EL (cell line): ENCODE measurements at regions not wholly inside any gene's neighbourhood (a gene's known extent, or its start where the extent isn't known, plus 50 kb on each side); places are given as distances from the start of the nearest gene placed in this dataset.
A peak's percentile ranks its signal among the peaks of the same experiment; 100 is the strongest.

Experiments used
- DNase-seq: peaks from one replicate; pipeline ENCODE4 v3.0.0-alpha.2; 2016

DNA sequence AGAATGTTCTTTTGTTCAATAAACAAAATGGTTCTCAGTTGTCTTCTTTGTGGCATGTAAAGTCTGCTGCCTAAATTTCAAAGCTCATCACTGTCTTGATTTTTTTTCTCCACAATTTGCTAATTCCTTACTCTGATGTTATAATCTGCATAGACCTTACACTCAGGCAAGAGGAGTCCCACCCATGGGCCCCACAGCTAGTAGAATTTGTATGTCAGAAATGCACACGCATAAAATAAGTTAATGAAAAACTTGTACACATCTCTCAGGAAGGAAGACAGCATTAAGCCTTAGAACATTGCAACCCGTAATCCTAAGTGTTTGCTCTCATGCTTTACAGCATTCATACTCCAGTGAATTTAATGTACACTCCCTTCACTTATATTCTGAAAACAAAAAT lies 280.8 kb downstream of the ATXN7L3B start:
- DNase-seq: no peak

DNA sequence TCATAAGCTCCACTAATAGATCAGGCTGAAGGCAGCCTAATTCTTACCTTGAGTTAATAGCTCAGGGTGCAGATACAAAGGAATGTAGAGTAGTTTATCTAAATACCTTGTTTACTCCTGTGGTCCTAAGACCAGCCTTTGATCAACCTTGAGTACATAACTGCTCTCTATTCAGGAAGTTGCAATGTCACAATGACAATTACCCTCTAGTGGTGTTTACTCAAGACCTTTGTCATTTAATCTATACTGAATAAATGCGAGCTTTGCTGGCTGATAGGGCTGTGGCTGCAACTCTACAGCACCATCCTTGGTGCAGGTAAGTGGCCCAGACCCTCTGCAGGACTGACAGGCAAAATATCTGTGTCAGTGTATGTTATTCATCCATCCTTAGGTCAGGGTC lies 282.7 kb downstream of the ATXN7L3B start:
- DNase-seq: no peak

DNA sequence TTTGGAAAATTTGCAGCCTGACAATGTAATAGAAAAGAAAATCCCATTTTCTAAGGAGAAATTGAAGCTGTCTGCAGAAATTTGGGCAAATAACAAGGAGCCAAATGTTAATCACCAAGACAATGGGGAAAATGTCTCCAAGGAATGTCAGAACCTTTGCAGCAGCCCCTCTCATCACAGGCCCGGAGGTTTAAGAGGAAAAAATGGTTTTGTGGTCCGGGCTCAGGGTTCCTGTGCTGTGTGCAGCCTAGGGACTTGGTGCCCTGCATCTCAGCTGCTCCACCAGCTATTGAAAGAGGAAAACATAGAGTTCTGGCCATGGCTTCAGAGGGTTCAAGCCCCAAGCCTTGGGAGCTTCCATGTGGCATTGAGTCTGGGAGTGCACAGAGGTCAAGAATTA lies 298.9 kb downstream of the ATXN7L3B start:
- DNase-seq: no peak

DNA sequence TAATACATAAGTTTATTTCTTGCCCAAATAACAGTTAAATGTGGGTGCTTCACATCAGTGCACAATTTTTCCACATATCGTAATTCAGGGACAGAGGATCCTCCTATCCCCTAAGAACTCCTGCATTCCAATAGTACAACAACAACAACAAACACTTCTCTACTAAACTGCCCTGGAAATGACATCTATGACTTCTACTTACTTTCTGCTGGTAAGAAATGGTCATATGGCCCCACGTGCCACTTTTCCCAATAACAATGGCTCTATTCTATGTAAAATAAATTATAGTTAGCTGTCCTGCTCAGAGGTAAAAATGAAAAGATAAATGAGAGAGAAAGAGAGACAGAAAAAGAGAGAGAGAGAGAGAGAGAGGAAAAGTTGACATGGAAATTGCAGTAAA lies 308.5 kb downstream of the ATXN7L3B start:
- no peak for DNase-seq

DNA sequence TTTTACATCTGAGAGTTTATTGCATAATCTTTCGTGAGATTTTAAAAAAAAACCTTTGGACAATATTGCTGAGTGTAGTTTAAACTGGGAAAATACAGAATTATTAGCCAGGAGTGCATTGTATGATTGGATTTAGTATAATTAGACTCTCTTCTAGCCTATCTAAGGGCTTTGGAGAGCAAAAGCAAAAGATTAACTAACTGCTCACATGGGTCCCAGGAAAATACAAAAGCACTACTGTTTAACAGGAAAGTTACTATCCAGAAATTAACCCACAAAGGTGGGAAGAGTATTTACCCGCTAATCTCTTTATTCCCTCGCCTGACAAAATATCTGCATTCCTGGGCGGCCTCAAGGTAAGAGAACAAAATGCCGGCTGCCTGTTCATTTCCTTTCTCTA lies 309.5 kb downstream of the ATXN7L3B start:
- no peak for DNase-seq

DNA sequence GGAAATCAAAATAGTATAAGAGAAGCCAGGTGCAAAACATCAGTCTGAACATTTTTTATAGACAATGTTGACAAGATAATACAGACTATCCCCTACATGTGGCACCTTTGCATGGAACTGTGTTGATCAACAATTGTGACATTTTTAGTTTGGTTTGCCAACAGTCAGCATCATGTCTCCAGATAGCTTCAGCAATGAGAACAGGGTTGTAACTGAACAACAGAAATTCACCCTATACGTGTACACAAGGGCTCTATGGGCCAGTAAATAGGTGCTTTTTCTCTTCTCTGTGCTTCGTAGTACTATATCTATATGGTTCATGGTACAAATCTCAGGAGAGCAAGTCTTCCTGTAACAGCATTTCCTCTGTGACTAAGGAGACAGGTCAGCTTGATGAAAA lies 310.4 kb downstream of the ATXN7L3B start:
- DNase-seq: no peak

DNA sequence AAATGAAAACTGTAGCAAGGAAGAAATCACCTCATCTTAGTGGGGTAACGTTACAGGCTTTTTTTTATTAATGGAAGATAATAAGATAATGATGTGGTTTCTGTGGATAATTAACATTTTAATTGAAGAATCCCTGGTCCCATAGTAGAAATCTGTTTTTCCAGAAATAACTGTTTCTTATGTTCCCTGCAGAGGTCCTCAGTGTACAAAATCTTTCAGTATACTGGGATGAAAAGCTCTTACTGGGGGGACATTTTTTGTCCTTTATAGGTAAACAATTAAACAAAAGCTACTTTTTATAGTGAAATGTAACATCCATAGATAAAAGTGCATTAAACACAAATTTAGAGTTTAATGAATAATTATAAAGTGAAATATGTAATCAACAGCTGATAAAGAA lies 312.2 kb downstream of the ATXN7L3B start:
- DNase-seq: no peak

DNA sequence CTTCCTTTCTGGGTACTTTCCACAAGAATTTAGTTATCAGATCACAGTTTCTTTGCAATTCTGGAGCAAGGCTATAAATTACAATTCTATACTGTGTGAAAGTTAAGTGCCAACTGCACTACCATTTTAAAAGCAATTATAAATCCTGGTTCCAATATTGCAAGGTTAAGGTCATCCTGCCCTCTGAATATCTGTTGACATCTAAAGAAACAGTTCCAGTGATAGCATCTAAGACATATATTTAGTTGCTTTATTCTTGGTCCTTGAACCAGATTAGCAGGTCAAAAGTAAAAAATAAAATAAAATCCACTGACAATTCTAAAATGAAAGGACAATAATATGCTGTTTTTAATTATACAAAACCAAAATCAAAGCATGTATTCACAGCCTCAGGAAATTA lies 334.2 kb downstream of the ATXN7L3B start:
- DNase-seq: no peak

DNA sequence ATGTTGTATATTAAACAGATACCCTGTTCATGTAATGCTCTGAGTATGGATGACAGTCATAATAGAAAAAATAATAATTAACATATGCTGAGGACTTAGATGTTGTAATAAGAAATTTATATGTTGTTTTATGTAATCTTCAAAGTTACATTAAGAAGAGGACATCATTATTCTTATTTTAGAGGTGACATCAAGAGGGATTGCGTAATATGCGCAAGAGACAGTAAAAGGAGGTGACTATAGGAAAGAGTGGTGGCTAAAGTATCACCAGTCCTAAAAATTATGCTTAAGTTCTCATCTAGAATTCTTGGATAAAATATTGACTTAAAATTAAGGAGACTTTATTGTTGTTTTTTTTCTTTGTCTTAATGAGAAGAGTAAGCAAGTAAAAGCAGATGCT lies 323.9 kb downstream of the KCNC2 start:
- no peak for DNase-seq

DNA sequence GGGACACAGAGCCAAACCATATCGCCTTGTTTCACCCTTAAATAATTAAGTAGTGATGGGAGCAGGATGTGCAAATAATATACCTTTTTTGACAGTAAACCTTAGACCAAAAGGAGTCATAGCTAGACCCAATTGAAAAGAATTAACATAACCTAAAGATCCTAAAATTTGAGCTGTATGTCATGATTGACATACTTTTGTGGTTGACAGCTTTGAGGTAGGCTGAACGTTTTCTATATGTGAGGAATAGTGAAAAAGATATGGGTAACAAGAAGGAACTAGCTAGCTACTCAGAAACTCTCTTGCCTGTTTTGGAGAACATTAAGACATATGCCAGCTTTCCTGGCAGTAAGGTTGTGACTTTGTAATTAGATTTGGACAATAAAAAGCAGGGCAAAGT lies 320.6 kb downstream of the KCNC2 start:
- no peak for DNase-seq

DNA sequence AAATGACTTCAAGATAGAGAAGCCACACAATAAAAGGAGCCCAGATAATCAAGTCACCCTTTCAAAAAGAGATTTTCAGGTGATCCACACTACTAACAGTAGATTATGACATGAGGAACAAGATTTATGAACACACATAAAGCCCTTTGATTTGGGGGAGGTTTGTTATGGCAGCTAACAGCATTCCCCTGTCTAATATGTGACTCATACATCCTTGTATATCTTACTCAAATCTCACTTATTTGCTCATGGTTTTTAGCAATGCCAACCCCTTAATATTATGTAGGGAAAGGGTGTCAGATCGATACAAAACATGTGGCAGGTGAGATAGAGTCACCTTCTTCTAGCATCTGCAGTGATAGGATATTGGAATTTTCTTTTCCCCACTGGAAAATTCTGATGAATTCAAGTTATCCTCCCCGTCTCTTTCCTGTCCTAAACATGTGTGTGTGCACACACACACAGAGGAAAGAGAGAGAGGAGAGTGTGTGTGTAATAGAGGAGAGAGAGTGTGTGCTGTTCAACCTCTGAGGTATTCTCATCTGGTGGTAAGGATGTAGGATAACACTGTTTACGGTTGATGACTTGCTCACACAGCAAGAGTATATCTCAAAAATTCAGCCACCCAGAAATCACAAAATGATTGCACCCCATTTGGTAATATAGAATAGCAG lies 319.9 kb downstream of the KCNC2 start:
- DNase-seq: peak; percentile 60

DNA sequence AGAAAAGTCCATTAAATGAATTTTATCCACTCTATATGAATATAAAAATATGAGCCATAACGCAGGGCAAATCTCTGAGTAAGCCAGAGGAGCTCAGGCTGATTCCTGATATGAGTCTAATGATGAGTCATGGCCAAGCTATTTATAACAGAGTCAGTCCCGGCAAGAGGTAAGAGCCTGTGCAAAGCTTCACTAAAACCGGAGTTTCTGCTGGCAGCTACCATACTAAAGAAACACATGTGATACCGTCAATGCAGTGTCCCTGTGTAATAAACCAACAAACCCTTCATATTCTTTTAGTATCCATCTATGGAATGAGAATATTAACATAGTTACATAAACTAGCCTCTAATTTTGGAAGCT lies 319.4 kb downstream of the KCNC2 start:
- DNase-seq: peak; percentile 90

DNA sequence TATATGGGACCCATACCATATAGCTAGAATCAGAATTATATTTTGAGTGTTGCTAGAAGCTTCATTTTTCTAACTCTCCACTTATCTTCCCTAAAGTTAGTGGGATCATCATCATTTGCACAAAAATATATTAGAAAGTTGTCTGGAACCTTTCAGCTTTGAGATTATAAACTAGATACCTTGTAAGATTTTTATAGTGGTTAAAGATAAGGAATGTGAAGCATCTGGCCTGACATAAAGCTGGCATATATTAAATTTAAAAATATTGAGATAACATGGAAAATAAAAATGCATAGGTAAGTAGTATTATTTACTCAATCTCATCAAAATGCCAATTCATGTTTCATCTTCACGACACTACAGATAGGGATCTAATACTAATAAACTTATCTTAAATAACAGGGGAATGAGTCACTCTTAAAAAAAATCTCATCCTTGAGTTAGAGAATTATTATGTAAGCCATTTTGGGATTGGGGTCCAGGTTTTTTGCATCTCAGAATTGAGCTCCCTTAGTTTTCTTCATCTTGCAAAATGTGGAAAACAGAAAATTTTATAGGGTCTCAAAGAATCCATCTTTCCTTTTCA lies 318.5 kb downstream of the KCNC2 start:
- DNase-seq: peak; percentile 22

DNA sequence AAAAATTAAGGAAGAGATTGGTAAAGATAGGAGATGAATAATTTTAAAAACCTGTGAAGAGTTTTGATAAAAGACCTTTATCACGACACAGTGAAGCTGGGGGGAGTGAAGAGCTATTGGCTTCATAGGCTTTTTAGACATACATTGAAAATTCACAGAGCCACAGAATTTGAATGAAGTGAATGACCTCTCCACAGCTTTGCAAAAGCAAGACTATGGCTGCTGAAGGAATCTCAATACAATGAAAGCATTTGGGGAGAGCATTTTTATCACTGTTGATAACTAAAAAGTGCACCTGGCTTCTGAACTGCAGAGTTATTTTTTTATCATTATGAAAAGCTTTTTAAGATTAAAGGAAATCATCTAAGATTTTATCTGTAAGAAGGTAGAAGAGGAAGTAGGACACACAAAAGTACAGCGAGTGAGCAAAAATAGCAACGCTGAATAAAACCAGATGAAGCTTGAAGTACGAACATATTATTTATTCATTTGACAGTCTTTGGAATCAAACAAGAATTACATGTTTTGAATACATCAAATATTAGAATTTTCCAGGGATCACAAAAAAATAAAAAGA lies 317.5 kb downstream of the KCNC2 start:
- no peak for DNase-seq

DNA sequence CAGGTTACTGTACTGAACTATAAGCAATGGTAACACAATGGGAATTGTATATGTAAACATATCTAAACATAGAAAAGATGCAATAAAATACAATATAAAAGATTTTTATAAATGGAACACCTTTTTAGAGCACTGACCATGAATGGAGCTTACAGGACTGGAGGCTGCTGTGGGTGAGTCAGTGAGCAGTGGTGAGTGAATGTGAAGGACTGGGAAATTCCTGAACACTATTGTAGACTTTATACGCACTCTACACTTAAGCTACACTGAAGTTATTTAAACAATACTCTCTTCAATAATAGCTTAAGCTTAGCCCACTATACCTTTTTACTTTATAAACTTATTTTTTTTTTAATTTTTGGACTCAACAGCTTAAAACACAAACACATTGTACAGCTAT lies 313.5 kb downstream of the KCNC2 start:
- DNase-seq: peak; percentile 11

DNA sequence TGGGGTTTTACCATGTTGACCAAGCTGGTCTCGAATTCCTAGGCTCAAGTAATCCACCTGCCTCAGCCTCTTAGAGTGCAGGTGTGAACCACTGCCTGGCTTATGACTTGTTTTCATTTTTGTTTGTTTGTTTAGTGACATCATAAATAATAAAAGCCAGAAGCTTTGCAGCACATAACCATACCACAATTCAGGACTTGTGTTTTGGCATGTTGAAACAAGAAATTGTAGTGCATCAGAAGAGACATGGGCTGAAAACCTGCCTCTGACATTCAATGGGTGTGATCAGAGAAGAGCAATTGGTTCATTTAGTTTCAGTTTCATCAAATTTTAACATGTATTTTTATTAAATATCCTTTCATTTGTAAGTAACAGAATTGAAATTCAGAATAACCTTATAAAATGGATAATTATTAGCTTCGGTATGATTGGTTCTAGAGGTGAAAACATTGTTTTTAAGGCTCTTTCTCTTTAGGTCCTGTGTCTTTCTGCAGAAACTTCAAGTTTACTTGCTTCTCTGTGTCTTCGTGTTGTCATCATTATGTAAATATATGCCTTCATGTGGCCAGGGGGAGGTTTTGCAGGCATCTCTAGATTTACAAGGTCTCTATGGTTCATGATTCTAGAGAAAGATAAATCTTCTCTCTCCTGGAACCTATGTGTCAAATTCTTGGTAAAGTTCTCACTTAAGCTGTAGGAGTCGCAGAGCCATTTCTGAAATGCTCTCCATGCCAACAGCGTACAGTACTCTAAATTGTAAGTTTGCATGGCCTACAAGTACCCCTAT lies 312.0 kb downstream of the KCNC2 start:
- DNase-seq: no peak

DNA sequence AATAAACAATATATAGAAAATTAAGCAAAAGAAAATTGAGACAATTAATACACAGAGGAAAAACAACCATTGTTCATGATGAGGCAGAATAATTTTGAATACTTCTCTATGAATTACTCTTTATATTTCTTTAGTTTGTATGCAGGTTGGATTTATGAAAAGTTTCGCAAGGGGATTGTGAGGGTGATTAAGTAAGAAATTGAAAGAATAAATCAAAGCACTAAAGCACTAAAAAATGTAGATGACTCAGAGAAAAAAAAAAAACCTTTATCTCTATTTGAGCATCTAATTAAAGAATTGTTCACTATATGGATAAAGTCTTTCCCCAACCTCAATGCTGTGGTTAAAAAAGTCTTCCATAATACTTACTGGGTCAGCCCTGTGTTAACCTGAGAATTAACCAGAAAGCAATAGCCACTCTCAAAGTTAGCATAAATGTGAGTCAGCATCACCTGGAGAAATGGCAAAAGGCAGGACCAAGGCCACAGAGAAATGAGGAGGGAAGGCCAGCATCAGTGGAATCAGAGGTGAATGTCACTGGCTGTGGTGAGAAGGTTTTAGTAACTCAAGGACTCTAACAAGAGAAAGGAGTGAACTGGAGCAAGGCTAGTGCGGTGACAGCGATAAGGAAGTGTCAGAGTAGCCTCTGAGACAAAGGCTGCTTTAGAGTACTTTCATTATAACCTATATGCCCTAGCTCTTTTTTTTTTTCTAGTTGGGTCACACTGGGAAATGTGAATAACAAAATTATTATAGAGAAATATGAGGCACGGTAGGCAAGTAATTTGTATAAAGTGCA lies 310.4 kb downstream of the KCNC2 start:
- DNase-seq: peak; percentile 18

DNA sequence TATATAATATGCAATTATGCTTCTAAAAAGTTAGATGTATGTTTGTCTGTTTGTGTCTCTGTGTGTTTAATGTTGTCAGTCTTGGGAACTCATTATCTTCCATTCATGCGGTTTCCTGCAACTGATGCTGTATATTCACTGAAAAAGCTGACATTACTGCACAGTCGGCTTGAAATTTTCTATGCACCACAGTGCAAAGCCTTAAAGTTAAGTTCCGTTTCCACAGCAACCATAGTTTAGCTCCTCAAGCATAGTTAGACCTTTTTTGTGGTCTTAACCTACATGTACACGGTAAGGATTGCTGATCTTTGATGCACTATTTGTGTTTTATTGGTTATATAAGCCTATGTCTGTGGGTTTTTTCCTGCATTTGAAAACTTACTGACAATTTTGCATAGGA lies 309.4 kb downstream of the KCNC2 start:
- DNase-seq: no peak

DNA sequence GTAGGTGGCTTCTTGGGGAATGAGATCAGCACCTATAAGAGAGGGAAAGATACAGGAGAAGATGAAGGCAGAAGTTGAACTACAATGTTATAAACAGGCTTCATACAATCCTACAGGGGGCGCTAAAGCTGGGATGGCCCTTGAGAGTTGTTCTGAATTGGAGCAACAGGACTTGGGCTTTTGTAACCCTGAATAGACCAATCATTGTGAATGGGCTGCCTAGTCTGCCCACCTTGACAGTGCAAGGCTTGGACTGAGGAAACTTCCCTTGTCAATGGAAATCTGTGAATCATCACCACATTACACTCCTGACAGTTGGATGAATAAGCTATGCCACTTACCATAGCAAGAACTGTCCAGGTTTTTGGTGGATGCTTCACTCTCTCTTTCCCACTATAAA lies 306.1 kb downstream of the KCNC2 start:
- DNase-seq: peak; percentile 5

DNA sequence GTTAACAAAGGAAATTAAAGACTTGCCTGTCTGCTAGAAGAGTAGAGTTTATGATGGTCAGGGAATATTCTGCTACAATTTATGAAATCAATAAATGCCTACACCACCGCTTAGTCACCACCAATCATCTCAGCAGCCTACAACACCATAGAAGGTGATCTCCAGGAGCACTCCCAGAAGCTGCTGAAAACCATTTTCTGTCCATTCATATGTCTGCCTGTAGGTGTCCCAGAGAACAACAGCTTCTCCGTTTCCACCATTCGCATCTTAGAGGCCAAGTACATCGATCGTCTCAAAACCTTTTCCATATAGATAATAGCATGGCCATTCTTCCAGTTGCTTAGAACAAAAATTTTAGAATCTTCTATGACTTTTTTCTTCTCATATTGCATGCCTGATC lies 303.4 kb downstream of the KCNC2 start:
- DNase-seq: no peak

DNA sequence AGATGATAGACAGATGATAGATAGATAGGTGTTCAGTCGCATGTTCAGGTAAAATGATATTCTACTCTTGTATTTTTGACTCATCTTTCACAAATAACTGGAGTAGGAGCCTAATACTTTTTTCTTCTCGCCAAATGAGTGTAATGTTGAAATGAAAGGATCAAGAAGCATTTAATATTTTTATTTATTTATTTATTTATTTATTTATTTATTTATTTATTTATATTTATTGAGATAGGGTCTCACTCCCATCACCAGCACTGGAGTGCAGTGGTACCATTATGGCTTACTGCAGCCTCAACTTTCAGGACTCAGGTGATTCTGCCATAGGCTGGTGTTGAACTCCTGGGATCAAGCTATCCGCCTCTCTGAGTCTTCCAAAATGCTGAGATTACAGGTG lies 298.8 kb downstream of the KCNC2 start:
- DNase-seq: no peak

DNA sequence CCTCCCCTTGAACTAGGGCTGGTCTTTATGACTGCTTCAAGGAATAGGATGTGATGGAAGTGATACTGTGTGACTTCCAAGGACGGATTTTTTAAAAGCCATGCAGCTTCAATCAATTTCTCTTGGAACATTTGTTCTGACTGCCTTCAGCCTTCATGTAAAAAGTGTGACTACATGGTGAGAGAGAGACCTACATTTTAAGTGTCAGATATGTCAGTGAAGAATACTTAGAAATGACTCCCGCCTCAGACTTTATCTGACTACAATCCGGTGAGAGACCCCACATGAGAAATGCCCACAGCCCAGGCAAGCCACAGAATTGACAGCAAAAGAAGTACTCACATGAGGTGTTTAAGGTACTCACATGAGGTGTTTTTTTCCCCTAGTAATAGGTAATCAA lies 295.3 kb downstream of the KCNC2 start:
- DNase-seq: no peak

DNA sequence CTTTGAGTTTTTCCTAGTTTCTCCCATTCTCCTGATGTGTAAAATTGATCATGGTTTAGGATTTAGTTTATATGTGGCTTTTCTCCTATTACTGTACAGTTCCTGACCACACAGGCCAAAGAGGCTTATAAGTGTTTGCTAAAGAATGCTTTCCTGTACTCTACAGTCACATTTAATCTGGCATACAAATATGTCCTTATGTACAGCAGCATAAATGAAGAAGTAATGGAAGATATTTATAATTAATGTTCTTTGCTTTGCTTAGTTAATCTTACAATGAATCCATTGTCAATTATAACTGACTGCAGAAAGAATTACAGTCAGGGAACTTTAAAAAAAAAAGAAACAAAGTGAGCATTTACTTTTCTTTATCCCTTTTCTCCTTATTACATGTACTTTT lies 293.9 kb downstream of the KCNC2 start:
- DNase-seq: no peak
